IMR-90 (cell line): ENCODE measurements at regions not wholly inside any gene's neighbourhood (a gene's known extent, or its start where the extent isn't known, plus 50 kb on each side); places are given as distances from the start of the nearest gene placed in this dataset.

ENCODE experiments used
- ATAC-seq: fragments of 200-7000 bp; cut with Tn5 transposase; 2 replicates; pipeline ENCODE4 v1.9.1; 2020; ENCODE audit warnings: low read depth, mild to moderate bottlenecking, moderate library complexity
- BruUV-seq: library from RNA; stranded (reverse); fragments of 400-500 nt; replicated peaks from 2 replicates; lab custom pipeline; 2021; lab: Mats Ljungman, UMichigan
- CTCF ChIA-PET: fragments of 300-600 bp; formaldehyde crosslinking; extraction: SDS; loops from one replicate; lab custom pipeline; 2021; ENCODE audit warnings: antibody characterized with exemption; lab: Yijun Ruan, JAX
- POLR2A ChIA-PET: fragments of 300-600 bp; sonication (Branson Sonifier 250); formaldehyde crosslinking; loops from one replicate; lab custom pipeline; 2022; ENCODE audit warnings: antibody characterized with exemption; ENCODE audit not compliant: unreplicated experiment; lab: Charles Lee
- DNase-seq: peaks from one replicate; pipeline ENCODE4 v3.0.0; 2013
- H2AFZ ChIP-seq: replicated peaks from 2 replicates; pipeline ENCODE3; 2013; ENCODE audit warnings: low read length, mild to moderate bottlenecking; ENCODE audit not compliant: poor library complexity
- H2AK5ac ChIP-seq: 2 replicates; pipeline ENCODE4 v1.6.1; 2013; ENCODE audit warnings: low read depth, low read length, inconsistent platforms
- H2AK9ac ChIP-seq: replicated peaks from 2 replicates; pipeline ENCODE3; 2013; ENCODE audit warnings: mild to moderate bottlenecking, low read depth, low read length, moderate library complexity; ENCODE audit not compliant: poor library complexity
- H2BK120ac ChIP-seq: 2 replicates; pipeline ENCODE4 v1.6.1; 2013; ENCODE audit warnings: low read depth, low read length, inconsistent platforms
- H2BK15ac ChIP-seq: 3 replicates; pipeline ENCODE4 v1.6.1; 2013; ENCODE audit warnings: low read depth, low read length, inconsistent platforms
- H2BK20ac ChIP-seq: 2 replicates; pipeline ENCODE4 v1.6.1; 2013; ENCODE audit warnings: low read depth, mild to moderate bottlenecking, inconsistent platforms, low read length, moderate library complexity
- H2BK5ac ChIP-seq: 2 replicates; pipeline ENCODE4 v1.6.1; 2013; ENCODE audit warnings: mild to moderate bottlenecking, low read depth, low read length, inconsistent platforms; ENCODE audit not compliant: poor library complexity, severe bottlenecking
- H3K14ac ChIP-seq: replicated peaks from 2 replicates; pipeline ENCODE4 v1.6.1; 2013; ENCODE audit warnings: low read depth, low read length, inconsistent platforms
- H3K18ac ChIP-seq: 2 replicates; pipeline ENCODE4 v1.6.1; 2013; ENCODE audit warnings: low read depth, low read length, control low read depth
- H3K23ac ChIP-seq: 2 replicates; pipeline ENCODE4 v1.6.1; 2013; ENCODE audit warnings: low read depth, low read length, inconsistent platforms
- H3K27ac ChIP-seq: 2 replicates; pipeline ENCODE4 v1.5.1; 2013; ENCODE audit warnings: mild to moderate bottlenecking, control low read depth, low read length; ENCODE audit not compliant: insufficient read depth
- H3K27me3 ChIP-seq: 2 replicates; pipeline ENCODE4 v1.6.1; 2013; ENCODE audit warnings: low read length; ENCODE audit not compliant: control insufficient read depth, insufficient read depth
- H3K36me3 ChIP-seq: 2 replicates; pipeline ENCODE4 v1.6.1; 2013; ENCODE audit warnings: low read length, mixed read lengths; ENCODE audit not compliant: control insufficient read depth, insufficient read depth
- H3K4ac ChIP-seq: 2 replicates; pipeline ENCODE4 v1.6.1; 2013; ENCODE audit warnings: low read depth, low read length, inconsistent platforms
- H3K4me1 ChIP-seq: 2 replicates; pipeline ENCODE4 v1.6.1; 2013; ENCODE audit warnings: low read length, mixed read lengths; ENCODE audit not compliant: control insufficient read depth, insufficient read depth
- H3K4me2 ChIP-seq: 2 replicates; pipeline ENCODE4 v1.6.1; 2013; ENCODE audit warnings: low read depth, mild to moderate bottlenecking, control low read depth, low read length, moderate library complexity
- H3K4me3 ChIP-seq: 2 replicates; pipeline ENCODE4 v1.5.1; 2013; ENCODE audit warnings: low read depth, mild to moderate bottlenecking, control low read depth, low read length, moderate library complexity; ENCODE audit not compliant: insufficient read depth
- H3K56ac ChIP-seq: 2 replicates; pipeline ENCODE4 v1.6.1; 2013; ENCODE audit warnings: low read length, inconsistent platforms; ENCODE audit not compliant: insufficient read depth; ENCODE audit errors: extremely low read depth
- H3K79me1 ChIP-seq, 2 experiments: 2 replicates each; pipeline ENCODE4 v1.6.1; 2013; ENCODE audit warnings: low read length in 2 of 2, inconsistent platforms in 1 of 2, low read depth in 1 of 2
- H3K9ac ChIP-seq: 2 replicates; pipeline ENCODE4 v1.6.1; 2013; ENCODE audit warnings: low read depth, low read length, control low read depth
- H3K9me1 ChIP-seq: 2 replicates; pipeline ENCODE4 v1.6.1; 2013; ENCODE audit warnings: low read length, inconsistent platforms; ENCODE audit not compliant: insufficient read depth
- H3K9me3 ChIP-seq: 2 replicates; pipeline ENCODE4 v1.6.1; 2013; ENCODE audit warnings: low read length; ENCODE audit not compliant: control insufficient read depth, insufficient read depth
- H4K20me1 ChIP-seq: 2 replicates; pipeline ENCODE4 v1.6.1; 2013; ENCODE audit warnings: low read length, inconsistent platforms; ENCODE audit not compliant: insufficient read depth
- H4K5ac ChIP-seq: 2 replicates; pipeline ENCODE4 v1.6.1; 2013; ENCODE audit warnings: mild to moderate bottlenecking, low read depth, low read length, control low read depth
- H4K8ac ChIP-seq, 2 experiments: 2 replicates each; pipeline ENCODE4 v1.6.1; 2013; ENCODE audit warnings: low read depth in 2 of 2, low read length in 2 of 2, control low read depth in 1 of 2, inconsistent platforms in 1 of 2
- H4K91ac ChIP-seq: 2 replicates; pipeline ENCODE4 v1.6.1; 2013; ENCODE audit warnings: low read depth, low read length, inconsistent platforms; ENCODE audit not compliant: insufficient read depth
- CTCF ChIP-seq: conservative IDR thresholded peaks from 2 replicates; pipeline ENCODE4 v1.5.1; 2012; ENCODE audit warnings: mild to moderate bottlenecking, low read depth, low read length, improper control_type of control experiment
- MAZ ChIP-seq: IDR thresholded peaks from 2 replicates; pipeline ENCODE4 v1.6.1; 2012; ENCODE audit warnings: low read depth, mild to moderate bottlenecking, low read length, improper control_type of control experiment, moderate library complexity, borderline replicate concordance
- MXI1 ChIP-seq: IDR thresholded peaks from 2 replicates; pipeline ENCODE4 v1.6.1; 2012; ENCODE audit warnings: low read depth, mild to moderate bottlenecking, low read length, moderate library complexity, borderline replicate concordance
- NFE2L2 ChIP-seq: fragments of 150-350 bp; IDR thresholded peaks from 2 replicates; pipeline ENCODE4 v1.6.1; 2016; ENCODE audit warnings: low read depth, mild to moderate bottlenecking, low read length
- POLR2A ChIP-seq: IDR thresholded peaks from 2 replicates; pipeline ENCODE4 v1.6.1; 2012; ENCODE audit warnings: mild to moderate bottlenecking, low read depth, low read length
- RAD21 ChIP-seq: IDR thresholded peaks from 2 replicates; pipeline ENCODE4 v1.6.1; 2012; ENCODE audit warnings: low read length, improper control_type of control experiment
- SMC3 ChIP-seq: fragments of 150-350 bp; IDR thresholded peaks from 2 replicates; pipeline ENCODE4 v1.6.1; 2016; ENCODE audit warnings: low read depth, mild to moderate bottlenecking, antibody characterized with exemption, low read length, moderate library complexity
- USF2 ChIP-seq: fragments of 150-350 bp; IDR thresholded peaks from 2 replicates; pipeline ENCODE4 v1.6.1; 2017; ENCODE audit warnings: mild to moderate bottlenecking, antibody characterized with exemption, low read length, low read depth
- whole genome bisulfite sequencing, 2 experiments: methylation state at CpG; one replicate each; pipeline versions ENCODE4 v1.1.5 to v1.1.7; 2013; ENCODE audit warnings: missing lambda C conversion rate in 2 of 2; ENCODE audit not compliant: insufficient read length in 1 of 2; ENCODE audit errors: extremely low coverage in 2 of 2; 5-methylcytosine and 5-hydroxymethylcytosine counted together
- dilution Hi-C: fragments of 300-500 bp; cut with HindIII; formaldehyde crosslinking; loops from one replicate; pipeline ENCODE4 v1.14.3; 2018; ENCODE audit warnings: low sequenced_read_pairs; ENCODE audit not compliant: unreplicated experiment
- in situ Hi-C: fragments of 300-500 bp; cut with MboI; formaldehyde crosslinking; loops from 3 replicates; pipeline ENCODE4 v1.14.3; 2019; ENCODE audit warnings: low sequenced_read_pairs, inconsistent platforms, mixed read lengths
- intact Hi-C: fragments of 100-400 bp; cut with micrococcal nuclease; formaldehyde crosslinking; loops from 2 replicates; pipeline ENCODE4 v1.10.0; 2022

DNA sequence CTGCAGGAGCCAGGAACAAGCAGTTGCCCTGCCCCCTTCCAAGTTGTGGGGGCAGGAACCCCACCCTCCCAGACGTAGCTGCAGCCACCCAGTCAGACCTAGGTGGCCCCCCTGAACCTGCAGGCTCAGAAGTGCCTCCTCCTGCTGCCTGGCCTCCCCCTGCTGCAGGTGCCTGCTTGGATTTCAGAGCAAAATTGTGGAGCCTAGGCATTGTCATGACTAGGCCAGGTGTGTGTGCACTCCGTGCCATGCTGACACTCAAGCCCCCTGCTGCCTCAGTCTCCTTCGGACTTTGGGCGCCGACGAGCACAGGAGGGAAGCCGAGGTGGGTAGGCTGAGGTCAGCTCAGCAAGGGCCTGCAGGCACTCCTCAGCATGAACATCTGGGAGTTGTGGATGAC is 733.9 kb upstream of the ZWINT start:
- Histone ChIP-seq H2BK5ac (no peak overlapping the region), H4K20me1 (no peaks in the 10 kb centered on the region), H3K9me1 (no peaks in the 10 kb centered on the region), H4K8ac (no peak overlapping the region), H3K4me3 (no peak overlapping the region), H3K9me3 (peaks cover 15% of the 10 kb centered on the region), H3K18ac (no peak overlapping the region), H3K4me2 (no peak overlapping the region), H3K79me1 (no peaks in the 10 kb centered on the region), H2AK5ac (no peak overlapping the region), H2BK15ac (no peak overlapping the region), H3K14ac (no peak overlapping the region), H3K36me3 (no peaks in the 10 kb centered on the region), H3K4ac (no peak overlapping the region), H3K27ac (no peak overlapping the region), H3K4me1 (no peaks in the 10 kb centered on the region), H4K5ac (no peak overlapping the region), H2BK120ac (no peak overlapping the region), H3K56ac (no peak overlapping the region), H2AFZ (no peak overlapping the region), H4K91ac (no peak overlapping the region), H3K23ac (no peak overlapping the region), H2BK20ac (no peak overlapping the region), H3K27me3 (no peaks in the 10 kb centered on the region), H3K9ac (no peak overlapping the region), H2AK9ac (no peak overlapping the region)
- DNase-seq (no peak), ATAC-seq (no peak)
- BruUV-seq: no TSS peak
- intact Hi-C loops: no loop called here
- ChIA-PET CTCF (no interaction called here), POLR2A (no interaction called here)
- in situ Hi-C loops: no loop called here
- no CpG with 5 or more reads among the region's 7 CpGs for WGBS, 2 experiments
- dilution Hi-C loops: no loop called here
- no peak for TF ChIP-seq RAD21
- TF ChIP-seq CTCF: no peak
- no peak for TF ChIP-seq USF2
- no peak for TF ChIP-seq MXI1
- no peak for TF ChIP-seq POLR2A
- no peak for TF ChIP-seq MAZ
- no peak for TF ChIP-seq NFE2L2
- TF ChIP-seq SMC3: no peak
